CD4-positive, alpha-beta T cell (primary cell): ENCODE measurements at regions not wholly inside any gene's neighbourhood (a gene's known extent, or its start where the extent isn't known, plus 50 kb on each side); places are given as distances from the start of the nearest gene placed in this dataset.

Experiments used
- ATAC-seq: fragments of 200-7000 bp; cut with Tn5 transposase; one replicate; pipeline ENCODE4 v1.10.0; 2022; ENCODE audit warnings: mild to moderate bottlenecking; ENCODE audit not compliant: poor library complexity
- CTCF ChIA-PET: fragments of 350-600 bp; sonication (Branson Sonifier 250); formaldehyde crosslinking; loops from one replicate; lab custom pipeline; 2021; ENCODE audit warnings: antibody characterized with exemption, inconsistent platforms; lab: Charles Lee
- POLR2A ChIA-PET: fragments of 350-600 bp; sonication (Branson Sonifier 250); formaldehyde crosslinking; loops from one replicate; lab custom pipeline; 2021; ENCODE audit warnings: antibody characterized with exemption, inconsistent platforms; lab: Charles Lee
- DNase-seq, 14 experiments: peaks; one replicate each; pipeline ENCODE4 v3.0.0-alpha.2; 2013 to 2020; ENCODE audit warnings: mixed read lengths in 2 of 14
- H3K27ac ChIP-seq, 2 donors: one replicate each; pipeline versions ENCODE4 v1.5.1 to v1.7.0; 2013; ENCODE audit warnings: low read length in 2 of 2, low read depth in 1 of 2, mild to moderate bottlenecking in 1 of 2
- H3K27me3 ChIP-seq, 2 experiments: 1 replicate in 1 of 2; 2 replicates in 1 of 2; pipeline versions ENCODE4 v1.6.1 to v1.7.0; 2013; ENCODE audit warnings: low read length in 2 of 2, control low read depth in 1 of 2, mild to moderate bottlenecking in 1 of 2, moderate library complexity in 1 of 2; ENCODE audit not compliant: insufficient read depth in 2 of 2, control insufficient read depth in 1 of 2
- H3K36me3 ChIP-seq: one replicate; pipeline ENCODE4 v1.6.1; 2013; ENCODE audit warnings: low read length, control low read depth; ENCODE audit not compliant: insufficient read depth
- H3K4me1 ChIP-seq: one replicate; pipeline ENCODE4 v1.6.1; 2013; ENCODE audit warnings: low read length, control low read depth; ENCODE audit not compliant: insufficient read depth
- H3K4me3 ChIP-seq: one replicate; pipeline ENCODE4 v1.5.1; 2013; ENCODE audit warnings: mild to moderate bottlenecking, low read length, moderate library complexity
- H3K9me3 ChIP-seq, 2 experiments: 1 replicate in 1 of 2; 2 replicates in 1 of 2; pipeline versions ENCODE4 v1.6.1 to v1.7.0; 2013; ENCODE audit warnings: low read length in 2 of 2, mild to moderate bottlenecking in 2 of 2, control low read depth in 1 of 2, moderate library complexity in 1 of 2; ENCODE audit not compliant: control insufficient read depth in 1 of 2, insufficient read depth in 1 of 2
- H3K27ac Mint-ChIP-seq: one replicate; pipeline ENCODE4 v1.8.0; 2020; ENCODE audit warnings: mixed read lengths
- H3K27me3 Mint-ChIP-seq: one replicate; pipeline ENCODE4 v1.8.0; 2021; ENCODE audit warnings: mixed read lengths
- H3K36me3 Mint-ChIP-seq: one replicate; pipeline ENCODE4 v1.8.0; 2021; ENCODE audit warnings: low read depth, mixed read lengths
- H3K4me1 Mint-ChIP-seq: one replicate; pipeline ENCODE4 v1.8.0; 2021; ENCODE audit warnings: low read depth, mixed read lengths
- H3K4me3 Mint-ChIP-seq: one replicate; pipeline ENCODE4 v1.8.0; 2020; ENCODE audit warnings: mild to moderate bottlenecking, mixed read lengths
- H3K9me3 Mint-ChIP-seq: one replicate; pipeline ENCODE4 v1.8.0; 2020; ENCODE audit warnings: mixed read lengths
- intact Hi-C, 2 experiments: fragments of 100-400 bp; cut with DNase I in 1 of 2; cut with micrococcal nuclease in 1 of 2; formaldehyde crosslinking; loops; one replicate each; pipeline versions ENCODE4 v1.15.1 to v1.9.0; 2023 to 2025; cut with DNase I, micrococcal nuclease
- TF ChIP-seq, protein P1 (sequence below): fragments of 200-600 bp; IDR thresholded peaks from one replicate; pipeline ENCODE4 v1.8.0; 2022; ENCODE audit warnings: antibody characterized with exemption, mild to moderate bottlenecking

DNA sequence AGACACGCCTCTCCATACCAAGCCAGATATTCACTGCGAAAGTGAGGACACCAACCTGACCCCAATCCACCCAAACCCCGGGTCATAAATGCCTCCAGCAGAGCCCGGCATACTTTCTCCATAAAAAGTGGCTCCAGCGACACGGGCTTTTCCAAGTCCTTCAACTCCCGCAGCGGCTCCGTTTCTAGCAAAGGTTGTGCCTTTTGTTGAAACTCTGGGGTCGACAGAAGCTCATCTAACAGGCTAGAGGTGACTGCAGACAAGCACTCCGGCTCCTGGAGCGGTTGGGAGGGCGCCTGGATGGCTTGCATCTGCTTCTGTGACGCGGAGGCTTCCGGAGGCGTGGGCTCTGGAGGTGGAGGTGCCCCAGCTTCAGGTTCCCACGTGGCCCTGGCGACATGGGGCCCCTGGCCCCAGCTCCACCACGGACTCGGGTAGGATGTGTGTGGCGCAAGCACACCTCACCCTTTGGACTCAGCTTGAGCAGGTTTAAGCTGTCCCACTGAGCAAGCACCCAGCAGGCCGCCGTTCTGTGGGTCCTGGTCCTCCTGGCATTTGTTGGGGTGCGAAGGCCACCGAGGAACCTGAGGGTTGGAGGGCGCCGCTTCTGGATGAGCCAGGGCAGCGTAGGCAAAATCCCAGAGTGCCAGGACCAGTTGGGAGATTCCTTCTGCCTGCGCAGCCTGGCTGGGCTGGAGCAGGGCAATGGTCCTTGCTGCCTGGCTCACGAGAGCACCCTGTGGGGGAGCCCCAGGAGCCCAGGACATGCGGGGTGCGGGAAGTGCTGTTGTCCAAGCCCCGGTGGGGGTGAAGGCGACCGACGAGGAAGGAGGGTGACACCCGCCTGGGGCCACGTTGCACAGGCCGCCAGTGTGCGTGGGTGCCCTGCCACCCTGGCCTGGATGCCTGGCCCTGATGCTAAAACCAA lies 186.3 kb downstream of the ALG10 start:
- Mint-ChIP-seq H3K4me1 (no peaks in the 10 kb centered on the region), H3K4me3 (no peak overlapping the region), H3K9me3 (no peaks in the 10 kb centered on the region), H3K36me3 (no peaks in the 10 kb centered on the region), H3K27me3 (no peaks in the 10 kb centered on the region), H3K27ac (no peak overlapping the region)
- no peak for DNase-seq
- ChIA-PET POLR2A (no interaction called here), CTCF (no interaction called here)
- H3K9me3 ChIP-seq = peaks cover 0 to 44% of the 10 kb centered on the region in 2 experiments
- intact Hi-C loops = no loop called here
- TF ChIP-seq, protein P1, sequence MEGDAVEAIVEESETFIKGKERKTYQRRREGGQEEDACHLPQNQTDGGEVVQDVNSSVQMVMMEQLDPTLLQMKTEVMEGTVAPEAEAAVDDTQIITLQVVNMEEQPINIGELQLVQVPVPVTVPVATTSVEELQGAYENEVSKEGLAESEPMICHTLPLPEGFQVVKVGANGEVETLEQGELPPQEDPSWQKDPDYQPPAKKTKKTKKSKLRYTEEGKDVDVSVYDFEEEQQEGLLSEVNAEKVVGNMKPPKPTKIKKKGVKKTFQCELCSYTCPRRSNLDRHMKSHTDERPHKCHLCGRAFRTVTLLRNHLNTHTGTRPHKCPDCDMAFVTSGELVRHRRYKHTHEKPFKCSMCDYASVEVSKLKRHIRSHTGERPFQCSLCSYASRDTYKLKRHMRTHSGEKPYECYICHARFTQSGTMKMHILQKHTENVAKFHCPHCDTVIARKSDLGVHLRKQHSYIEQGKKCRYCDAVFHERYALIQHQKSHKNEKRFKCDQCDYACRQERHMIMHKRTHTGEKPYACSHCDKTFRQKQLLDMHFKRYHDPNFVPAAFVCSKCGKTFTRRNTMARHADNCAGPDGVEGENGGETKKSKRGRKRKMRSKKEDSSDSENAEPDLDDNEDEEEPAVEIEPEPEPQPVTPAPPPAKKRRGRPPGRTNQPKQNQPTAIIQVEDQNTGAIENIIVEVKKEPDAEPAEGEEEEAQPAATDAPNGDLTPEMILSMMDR = no peak
- H3K27me3 ChIP-seq = no peaks in the 10 kb centered on the region
- H3K36me3 ChIP-seq = no peaks in the 10 kb centered on the region
- no peaks in the 10 kb centered on the region for H3K4me1 ChIP-seq
- ATAC-seq = no peak
- no peak overlapping the region for H3K27ac ChIP-seq
- no peak overlapping the region for H3K4me3 ChIP-seq

DNA sequence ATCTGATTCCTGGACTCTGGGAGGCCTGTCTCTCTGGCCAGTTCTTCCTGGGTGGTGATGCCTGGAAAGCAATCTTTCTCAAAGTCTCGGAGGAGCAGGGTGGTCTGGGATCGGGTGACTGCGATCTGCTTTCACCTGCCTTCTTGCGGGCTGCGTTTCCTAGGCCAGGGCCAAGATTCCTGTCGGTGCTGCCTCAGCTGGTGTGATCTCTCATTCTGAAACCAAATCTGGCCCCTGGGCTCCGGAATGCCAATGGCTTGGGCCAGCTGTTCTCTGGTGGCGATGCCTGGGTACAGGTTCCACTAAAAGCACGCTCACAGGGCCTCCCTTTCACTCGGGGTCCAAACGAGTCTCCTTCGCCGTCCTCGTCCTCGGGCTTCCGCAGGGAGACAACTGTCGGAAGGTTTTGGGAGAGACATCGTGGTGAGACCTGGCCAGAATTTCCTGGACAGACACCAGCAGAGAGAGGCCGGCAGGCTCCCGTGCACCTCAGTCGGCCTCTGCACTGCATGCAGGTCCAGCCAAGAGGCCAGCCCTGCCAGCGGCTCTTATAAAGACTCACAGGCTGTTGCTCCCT lies 187.1 kb downstream of the ALG10 start:
- POLR2A ChIA-PET = no interaction called here
- no peaks in the 10 kb centered on the region for H3K36me3 Mint-ChIP-seq
- intact Hi-C loops = no loop called here

DNA sequence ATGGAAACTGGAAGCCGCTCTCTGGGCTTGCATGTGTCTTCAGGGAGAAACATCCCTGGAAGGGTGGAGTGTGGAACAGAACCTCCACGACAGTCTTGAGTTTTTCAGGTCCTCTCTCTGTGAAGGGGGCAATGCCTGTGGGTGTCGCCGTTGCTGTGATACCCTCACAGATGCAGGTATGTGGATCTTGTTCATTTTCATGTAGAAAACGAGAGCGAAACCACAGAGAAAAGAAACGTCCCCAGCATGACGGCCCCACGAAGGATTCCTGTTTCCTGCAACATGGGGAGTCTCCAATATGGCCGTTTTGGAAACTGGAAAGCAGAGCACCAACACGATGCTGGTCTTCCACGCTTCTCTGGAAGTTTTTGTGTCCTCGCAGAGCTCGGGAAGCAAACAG lies 187.9 kb downstream of the ALG10 start:
- no peaks in the 10 kb centered on the region for H3K27me3 Mint-ChIP-seq
- H3K27ac ChIP-seq = no peak overlapping the region
- no peaks in the 10 kb centered on the region for H3K4me1 ChIP-seq
- ATAC-seq = no peak
- no peaks in the 10 kb centered on the region for H3K4me1 Mint-ChIP-seq
- intact Hi-C loops = no loop called here
- H3K4me3 ChIP-seq = no peak overlapping the region
- H3K4me3 Mint-ChIP-seq = no peak overlapping the region
- TF ChIP-seq, protein P1 = no peak
- no peaks in the 10 kb centered on the region for H3K36me3 Mint-ChIP-seq
- DNase-seq = no peak
- POLR2A ChIA-PET = no interaction called here
- H3K27ac Mint-ChIP-seq = no peak overlapping the region
- no peaks in the 10 kb centered on the region for H3K27me3 ChIP-seq
- no peaks in the 10 kb centered on the region for H3K9me3 Mint-ChIP-seq
- CTCF ChIA-PET = no interaction called here
- H3K9me3 ChIP-seq = peaks cover 0 to 40% of the 10 kb centered on the region in 2 experiments
- H3K36me3 ChIP-seq = no peaks in the 10 kb centered on the region

More for the DNA sequence above, 187.1 kb downstream of the ALG10 start:
- ATAC-seq = no peak
- H3K4me3 ChIP-seq = no peak overlapping the region
- Mint-ChIP-seq H3K4me3 (no peak overlapping the region), H3K27ac (no peak overlapping the region), H3K9me3 (no peaks in the 10 kb centered on the region), H3K4me1 (no peaks in the 10 kb centered on the region), H3K27me3 (no peaks in the 10 kb centered on the region)
- H3K4me1 ChIP-seq = no peaks in the 10 kb centered on the region
- CTCF ChIA-PET = no interaction called here
- no peak for DNase-seq
- H3K27ac ChIP-seq = no peak overlapping the region
- no peaks in the 10 kb centered on the region for H3K27me3 ChIP-seq
- H3K9me3 ChIP-seq = peaks cover 0 to 44% of the 10 kb centered on the region in 2 experiments
- TF ChIP-seq, protein P1 = no peak
- H3K36me3 ChIP-seq = no peaks in the 10 kb centered on the region
